ENCODE measurements at regions not wholly inside any gene's neighbourhood (a gene's known extent, or its start where the extent isn't known, plus 50 kb on each side); places are given as distances from the start of the nearest gene placed in this dataset.

GRCh38 chr13:73131247-73131646 lies 72.4 kb downstream of the KLF5 start:
- DNase-seq = no peak

GRCh38 chr13:73129023-73129422 lies 70.2 kb downstream of the KLF5 start:
- no peak for DNase-seq
